ENCODE measurements at regions not wholly inside any gene's neighbourhood (a gene's known extent, or its start where the extent isn't known, plus 50 kb on each side); places are given as distances from the start of the nearest gene placed in this dataset.

GRCh38 chr13:94914895-94915294 is 202.6 kb upstream of the SOX21 start:
- Histone ChIP-seq H3K23ac (ENCODE audit: low read depth, low read length) (no peak overlapping the region), H3K9ac (ENCODE audit: low read depth, low read length) (no peak overlapping the region), H3K4me2 (ENCODE audit: low read depth, low read length) (no peak overlapping the region), H4K20me1 (ENCODE audit: insufficient read depth, low read length) (no peaks in the 10 kb centered on the region), H2AFZ (replicated peaks; ENCODE audit: low read length, poor library complexity) (no peak overlapping the region), H4K8ac (ENCODE audit: low read depth in 2 of 2, low read length in 2 of 2) (no peak overlapping the region), H3K14ac (replicated peaks; ENCODE audit: low read depth, low read length) (no peak overlapping the region), H4K91ac (ENCODE audit: insufficient read depth, low read depth, low read length) (no peak overlapping the region), H2AK5ac (ENCODE audit: low read depth, low read length) (no peak overlapping the region), H3K36me3 (ENCODE audit: control insufficient read depth, insufficient read depth, low read length) (no peaks in the 10 kb centered on the region), H2AK9ac (replicated peaks; ENCODE audit: low read depth, low read length, poor library complexity) (no peak overlapping the region), H3K27ac (ENCODE audit: insufficient read depth, low read length) (no peak overlapping the region), H3K18ac (ENCODE audit: low read depth, low read length) (no peak overlapping the region), H3K9me3 (ENCODE audit: control insufficient read depth, insufficient read depth, low read length) (no peaks in the 10 kb centered on the region), H3K4me1 (ENCODE audit: control insufficient read depth, insufficient read depth, low read length) (no peaks in the 10 kb centered on the region), H2BK5ac (ENCODE audit: low read depth, low read length, poor library complexity, severe bottlenecking) (no peak overlapping the region), H4K5ac (ENCODE audit: low read depth, low read length) (no peak overlapping the region), H3K9me1 (ENCODE audit: insufficient read depth, low read length) (no peaks in the 10 kb centered on the region), H2BK15ac (ENCODE audit: low read depth, low read length) (no peak overlapping the region), H3K56ac (ENCODE audit: extremely low read depth, insufficient read depth, low read length) (no peak overlapping the region), H3K27me3 (ENCODE audit: control insufficient read depth, insufficient read depth, low read length) (no peaks in the 10 kb centered on the region), H3K4me3 (ENCODE audit: insufficient read depth, low read depth, low read length) (no peak overlapping the region), H3K79me1 (ENCODE audit: low read depth in 1 of 2, low read length in 2 of 2) (no peaks in the 10 kb centered on the region), H2BK120ac (ENCODE audit: low read depth, low read length) (no peak overlapping the region), H2BK20ac (ENCODE audit: low read depth, low read length) (no peak overlapping the region), H3K4ac (ENCODE audit: low read depth, low read length) (no peak overlapping the region)
- DNase-seq: no peak
- no CpG with 5 or more reads among the region's 1 CpG for WGBS, 2 experiments (ENCODE audit: extremely low coverage in 2 of 2, insufficient read length in 1 of 2)
- no peak for ATAC-seq (ENCODE audit: low read depth)
- POLR2A ChIA-PET (ENCODE audit: unreplicated experiment): no interaction called here
- in situ Hi-C loops (cut with MboI; ENCODE audit: low sequenced_read_pairs): no loop called here
- intact Hi-C loops (cut with micrococcal nuclease): no loop called here
- CTCF ChIA-PET: no interaction called here
- no peak for TF ChIP-seq MAFK (IDR thresholded peaks at IDR 0.05; ENCODE audit: low read depth, low read length)
- no peak for TF ChIP-seq CHD1 (IDR thresholded peaks at IDR 0.05; ENCODE audit: low read depth, low read length)
- TF ChIP-seq MXI1 (IDR thresholded peaks at IDR 0.05; ENCODE audit: borderline replicate concordance, low read depth, low read length): no peak
- no peak for TF ChIP-seq NFE2L2 (IDR thresholded peaks at IDR 0.05; ENCODE audit: low read depth, low read length)
- TF ChIP-seq MAZ (IDR thresholded peaks at IDR 0.05; ENCODE audit: borderline replicate concordance, low read depth, low read length): no peak
- TF ChIP-seq USF2 (IDR thresholded peaks at IDR 0.05; ENCODE audit: low read depth, low read length): no peak
- TF ChIP-seq RCOR1 (IDR thresholded peaks at IDR 0.05; ENCODE audit: insufficient replicate concordance, low read length): no peak
- no peak for TF ChIP-seq CEBPB (IDR thresholded peaks at IDR 0.05; ENCODE audit: low read depth, low read length)
- TF ChIP-seq POLR2A (IDR thresholded peaks at IDR 0.05; ENCODE audit: low read depth, low read length): no peak
- no peak for TF ChIP-seq BHLHE40 (IDR thresholded peaks at IDR 0.05; ENCODE audit: low read depth, low read length)
- no peak for TF ChIP-seq CTCF (conservative IDR thresholded peaks at IDR 0.05; ENCODE audit: low read depth, low read length)
- no peak for TF ChIP-seq RFX5 (IDR thresholded peaks at IDR 0.05; ENCODE audit: low read depth, low read length)
- no peak for TF ChIP-seq SMC3 (IDR thresholded peaks at IDR 0.05; ENCODE audit: low read depth, low read length)
- TF ChIP-seq RAD21 (IDR thresholded peaks at IDR 0.05; ENCODE audit: low read length): no peak
- TF ChIP-seq FOS (IDR thresholded peaks at IDR 0.05; ENCODE audit: low read depth, low read length): no peak
- no peak for TF ChIP-seq ELK1 (IDR thresholded peaks at IDR 0.05; ENCODE audit: borderline replicate concordance, low read depth, low read length)
- dilution Hi-C loops (cut with HindIII; ENCODE audit: low sequenced_read_pairs, unreplicated experiment): no loop called here
- no TSS peak for BruUV-seq (replicated peaks)
